ENCODE measurements at regions not wholly inside any gene's neighbourhood (a gene's known extent, or its start where the extent isn't known, plus 50 kb on each side); places are given as distances from the start of the nearest gene placed in this dataset.

- no peak overlapping the region for H3K4me3 ChIP-seq (ENCODE audit: low read depth, low read length)
- DNase-seq (ENCODE audit: low read depth) = no peak
- TF ChIP-seq CTCF (IDR thresholded peaks at IDR 0.05; ENCODE audit: low read depth, low read length, missing control alignments) = no peak
- in situ Hi-C loops (cut with HindIII; ENCODE audit: low sequenced_read_pairs) = no loop called here
Measured at GRCh38 chr15:35880896-35881295, 334.9 kb upstream of the DPH6 start.

GRCh38 chr15:35885870-35886269 is 339.9 kb upstream of the DPH6 start:
- in situ Hi-C loops (cut with HindIII; ENCODE audit: low sequenced_read_pairs) = no loop called here
- no peak overlapping the region for H3K4me3 ChIP-seq (ENCODE audit: low read depth, low read length)
- TF ChIP-seq CTCF (IDR thresholded peaks at IDR 0.05; ENCODE audit: low read depth, low read length, missing control alignments) = no peak
- no peak for DNase-seq (ENCODE audit: low read depth)

- no peak for TF ChIP-seq CTCF (IDR thresholded peaks at IDR 0.05; ENCODE audit: low read depth, low read length, missing control alignments)
- DNase-seq (ENCODE audit: low read depth) = no peak
- no peak overlapping the region for H3K4me3 ChIP-seq (ENCODE audit: low read depth, low read length)
- in situ Hi-C loops (cut with HindIII; ENCODE audit: low sequenced_read_pairs) = no loop called here
Measured at GRCh38 chr15:35886765-35887164, 340.8 kb upstream of the DPH6 start.

- no peak for TF ChIP-seq CTCF (IDR thresholded peaks at IDR 0.05; ENCODE audit: low read depth, low read length, missing control alignments)
- in situ Hi-C loops (cut with HindIII; ENCODE audit: low sequenced_read_pairs) = no loop called here
- no peak for DNase-seq (ENCODE audit: low read depth)
- H3K4me3 ChIP-seq (ENCODE audit: low read depth, low read length) = no peak overlapping the region
Measured at GRCh38 chr15:35888815-35889214, 342.9 kb upstream of the DPH6 start.

- no peak for DNase-seq (ENCODE audit: low read depth)
- in situ Hi-C loops (cut with HindIII; ENCODE audit: low sequenced_read_pairs) = no loop called here
- no peak overlapping the region for H3K4me3 ChIP-seq (ENCODE audit: low read depth, low read length)
- no peak for TF ChIP-seq CTCF (IDR thresholded peaks at IDR 0.05; ENCODE audit: low read depth, low read length, missing control alignments)
Measured at GRCh38 chr15:35907511-35907910, 361.5 kb upstream of the DPH6 start.

GRCh38 chr15:35909414-35909813 is 363.4 kb upstream of the DPH6 start:
- no peak overlapping the region for H3K4me3 ChIP-seq (ENCODE audit: low read depth, low read length)
- no peak for TF ChIP-seq CTCF (IDR thresholded peaks at IDR 0.05; ENCODE audit: low read depth, low read length, missing control alignments)
- no peak for DNase-seq (ENCODE audit: low read depth)
- in situ Hi-C loops (cut with HindIII; ENCODE audit: low sequenced_read_pairs) = no loop called here

- H3K4me3 ChIP-seq (ENCODE audit: low read depth, low read length) = no peak overlapping the region
- no peak for TF ChIP-seq CTCF (IDR thresholded peaks at IDR 0.05; ENCODE audit: low read depth, low read length, missing control alignments)
- in situ Hi-C loops (cut with HindIII; ENCODE audit: low sequenced_read_pairs) = no loop called here
- no peak for DNase-seq (ENCODE audit: low read depth)
Measured at GRCh38 chr15:35910227-35910626, 364.3 kb upstream of the DPH6 start.
